Chondrocyte (in vitro differentiated cells): ENCODE measurements at regions not wholly inside any gene's neighbourhood (a gene's known extent, or its start where the extent isn't known, plus 50 kb on each side); places are given as distances from the start of the nearest gene placed in this dataset.

ENCODE experiments used
- DNase-seq: peaks from one replicate; pipeline ENCODE4 v3.0.0; 2021; ENCODE audit warnings: mixed read lengths, low spot score
- H3K27ac Mint-ChIP-seq: one replicate; pipeline ENCODE4 v1.8.0; 2021; ENCODE audit warnings: mild to moderate bottlenecking, moderate library complexity, mixed read lengths; ENCODE audit not compliant: unreplicated experiment
- H3K27me3 Mint-ChIP-seq: 2 replicates; pipeline ENCODE4 v1.8.0; 2021; ENCODE audit warnings: low read depth, mixed read lengths
- H3K36me3 Mint-ChIP-seq: 2 replicates; pipeline ENCODE4 v1.8.0; 2021; ENCODE audit warnings: low read depth, mixed read lengths
- H3K4me1 Mint-ChIP-seq: 2 replicates; pipeline ENCODE4 v1.8.0; 2021; ENCODE audit warnings: low read depth, mild to moderate bottlenecking, mixed read lengths
- H3K4me3 Mint-ChIP-seq: one replicate; pipeline ENCODE4 v1.8.0; 2021; ENCODE audit warnings: mild to moderate bottlenecking, moderate library complexity, mixed read lengths; ENCODE audit not compliant: unreplicated experiment
- H3K9me3 Mint-ChIP-seq: 2 replicates; pipeline ENCODE4 v1.8.0; 2021; ENCODE audit warnings: low read depth, mixed read lengths
- TF ChIP-seq, protein P1 (sequence below): fragments of 200-600 bp; sonication (generic); IDR thresholded peaks from 2 replicates; pipeline ENCODE4 v1.5.0; 2021; ENCODE audit warnings: antibody characterized with exemption, mild to moderate bottlenecking, moderate library complexity

GRCh38 chr2:78355967-78356366 is 669.5 kb upstream of the REG3G start:
- Mint-ChIP-seq H3K36me3 (no peaks in the 10 kb centered on the region), H3K27ac (no peak overlapping the region), H3K4me1 (no peaks in the 10 kb centered on the region), H3K9me3 (no peaks in the 10 kb centered on the region), H3K4me3 (no peak overlapping the region), H3K27me3 (peaks cover 6% of the 10 kb centered on the region)
- TF ChIP-seq, protein P1, sequence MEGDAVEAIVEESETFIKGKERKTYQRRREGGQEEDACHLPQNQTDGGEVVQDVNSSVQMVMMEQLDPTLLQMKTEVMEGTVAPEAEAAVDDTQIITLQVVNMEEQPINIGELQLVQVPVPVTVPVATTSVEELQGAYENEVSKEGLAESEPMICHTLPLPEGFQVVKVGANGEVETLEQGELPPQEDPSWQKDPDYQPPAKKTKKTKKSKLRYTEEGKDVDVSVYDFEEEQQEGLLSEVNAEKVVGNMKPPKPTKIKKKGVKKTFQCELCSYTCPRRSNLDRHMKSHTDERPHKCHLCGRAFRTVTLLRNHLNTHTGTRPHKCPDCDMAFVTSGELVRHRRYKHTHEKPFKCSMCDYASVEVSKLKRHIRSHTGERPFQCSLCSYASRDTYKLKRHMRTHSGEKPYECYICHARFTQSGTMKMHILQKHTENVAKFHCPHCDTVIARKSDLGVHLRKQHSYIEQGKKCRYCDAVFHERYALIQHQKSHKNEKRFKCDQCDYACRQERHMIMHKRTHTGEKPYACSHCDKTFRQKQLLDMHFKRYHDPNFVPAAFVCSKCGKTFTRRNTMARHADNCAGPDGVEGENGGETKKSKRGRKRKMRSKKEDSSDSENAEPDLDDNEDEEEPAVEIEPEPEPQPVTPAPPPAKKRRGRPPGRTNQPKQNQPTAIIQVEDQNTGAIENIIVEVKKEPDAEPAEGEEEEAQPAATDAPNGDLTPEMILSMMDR, result no peak
- peak; percentile 46 for DNase-seq

GRCh38 chr2:78383576-78383975 is 641.9 kb upstream of the REG3G start:
- Mint-ChIP-seq H3K4me3 (no peak overlapping the region), H3K9me3 (no peaks in the 10 kb centered on the region), H3K4me1 (no peaks in the 10 kb centered on the region), H3K27ac (no peak overlapping the region), H3K27me3 (no peaks in the 10 kb centered on the region), H3K36me3 (no peaks in the 10 kb centered on the region)
- TF ChIP-seq, protein P1, result no peak
- no peak for DNase-seq

- TF ChIP-seq, protein P1, result no peak
- Mint-ChIP-seq H3K27ac (no peak overlapping the region), H3K27me3 (peaks cover 2% of the 10 kb centered on the region), H3K9me3 (peaks cover 40% of the 10 kb centered on the region), H3K4me3 (no peak overlapping the region), H3K4me1 (no peaks in the 10 kb centered on the region), H3K36me3 (no peaks in the 10 kb centered on the region)
- no peak for DNase-seq
Observed at GRCh38 chr2:78397198-78397597, 628.3 kb upstream of the REG3G start.

GRCh38 chr2:78407960-78408794 is 617.3 kb upstream of the REG3G start:
- Mint-ChIP-seq H3K36me3 (no peaks in the 10 kb centered on the region), H3K27ac (no peak overlapping the region), H3K27me3 (no peaks in the 10 kb centered on the region), H3K4me1 (no peaks in the 10 kb centered on the region), H3K4me3 (no peak overlapping the region), H3K9me3 (no peaks in the 10 kb centered on the region)
- TF ChIP-seq, protein P1, result no peak
- DNase-seq, result peak; percentile 58

DNA sequence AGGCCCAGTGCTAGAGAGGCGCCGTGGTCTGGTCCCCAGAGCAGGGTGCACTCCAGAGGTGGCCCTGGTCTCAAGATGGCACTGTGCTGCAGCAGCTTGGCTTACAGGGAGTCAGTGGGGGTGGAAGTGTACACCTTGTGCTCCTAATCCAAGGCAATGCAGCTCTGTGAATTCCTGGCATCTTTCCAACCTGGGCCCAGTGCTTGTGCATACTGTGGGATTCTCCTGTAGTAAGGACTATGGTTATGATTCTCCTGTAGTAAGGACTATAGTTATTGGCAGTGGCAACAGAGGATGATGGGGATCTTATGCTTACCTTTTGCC is 616.7 kb upstream of the REG3G start:
- no peak overlapping the region for H3K4me3 Mint-ChIP-seq
- TF ChIP-seq, protein P1, result no peak
- H3K27me3 Mint-ChIP-seq, result no peaks in the 10 kb centered on the region
- H3K4me1 Mint-ChIP-seq, result no peaks in the 10 kb centered on the region
- no peaks in the 10 kb centered on the region for H3K36me3 Mint-ChIP-seq
- peak; percentile 54 for DNase-seq
- no peaks in the 10 kb centered on the region for H3K9me3 Mint-ChIP-seq
- H3K27ac Mint-ChIP-seq, result no peak overlapping the region
